Smooth muscle cell (in vitro differentiated cells): ENCODE measurements at regions not wholly inside any gene's neighbourhood (a gene's known extent, or its start where the extent isn't known, plus 50 kb on each side); places are given as distances from the start of the nearest gene placed in this dataset.
"Not testable (repeated sequence)": the region's sequence is repeated elsewhere in the genome, so short reads cannot be mapped to it uniquely, and the experiment has no call there.

Source experiments
- DNase-seq: peaks from one replicate; lab custom pipeline; 2025; ENCODE audit not compliant: unreplicated experiment; lab: John Stamatoyannopoulos, UW
- H2AFZ ChIP-seq: fragments of 200-600 bp; sonication (generic); 2 replicates; pipeline ENCODE4 v1.6.0; 2016; ENCODE audit warnings: antibody characterized with exemption, low read depth, mild to moderate bottlenecking
- H3F3A ChIP-seq: fragments of 200-600 bp; sonication (generic); 2 replicates; pipeline ENCODE4 v1.6.0; 2017; ENCODE audit warnings: antibody characterized with exemption, low read depth
- H3K27ac ChIP-seq: fragments of 200-600 bp; sonication (generic); 2 replicates; pipeline ENCODE4 v1.5.1; 2016; ENCODE audit warnings: low read depth, mild to moderate bottlenecking
- H3K27me3 ChIP-seq: fragments of 200-600 bp; sonication (generic); 2 replicates; pipeline ENCODE4 v1.6.1; 2016; ENCODE audit warnings: low read depth, mild to moderate bottlenecking
- H3K36me3 ChIP-seq: fragments of 200-600 bp; sonication (generic); 2 replicates; pipeline ENCODE4 v1.5.1; 2016; ENCODE audit warnings: low read depth
- H3K4me1 ChIP-seq: fragments of 200-600 bp; sonication (generic); 2 replicates; pipeline ENCODE4 v1.5.1; 2016; ENCODE audit warnings: low read depth
- H3K4me2 ChIP-seq: fragments of 200-600 bp; sonication (generic); 2 replicates; pipeline ENCODE4 v1.6.0; 2016; ENCODE audit warnings: mild to moderate bottlenecking
- H3K4me3 ChIP-seq: fragments of 200-600 bp; sonication (generic); 2 replicates; pipeline ENCODE4 v1.5.1; 2016; ENCODE audit warnings: mild to moderate bottlenecking
- H3K79me2 ChIP-seq: fragments of 200-600 bp; sonication (generic); 2 replicates; pipeline ENCODE4 v1.6.0; 2016; ENCODE audit warnings: low read depth, mild to moderate bottlenecking
- H3K9ac ChIP-seq: fragments of 200-600 bp; sonication (generic); 2 replicates; pipeline ENCODE4 v1.6.0; 2016; ENCODE audit warnings: low read depth
- H3K9me3 ChIP-seq: fragments of 200-600 bp; sonication (generic); replicated peaks from 2 replicates; pipeline ENCODE4 v1.5.1; 2016; ENCODE audit warnings: low read depth
- H4K20me1 ChIP-seq: fragments of 200-600 bp; sonication (generic); 2 replicates; pipeline ENCODE4 v1.6.0; 2016; ENCODE audit warnings: low read depth
- CTCF ChIP-seq: fragments of 200-600 bp; sonication (generic); IDR thresholded peaks from 2 replicates; pipeline ENCODE4 v1.5.1; 2017; ENCODE audit warnings: borderline replicate concordance, mild to moderate bottlenecking, antibody characterized with exemption; ENCODE audit not compliant: insufficient read depth, poor library complexity, severe bottlenecking
- WGBS: methylation state at CpG from one replicate; pipeline ENCODE4 v1.1.7; 2016; ENCODE audit warnings: low lambda C conversion rate; 5-methylcytosine and 5-hydroxymethylcytosine counted together

GRCh38 chr13:22960827-22961226, 220.0 kb upstream of the SGCG start:
- no peak for DNase-seq
- WGBS: 95% methylated on average over 7 of the region's 8 CpGs
- no peaks in the 10 kb centered on the region for H3K9me3 ChIP-seq
- no peak overlapping the region for H3K4me2 ChIP-seq
- H3K79me2 ChIP-seq: no peaks in the 10 kb centered on the region
- H3F3A ChIP-seq: no peaks in the 10 kb centered on the region
- H2AFZ ChIP-seq: no peak overlapping the region
- no peaks in the 10 kb centered on the region for H4K20me1 ChIP-seq
- TF ChIP-seq CTCF: no peak
- H3K27me3 ChIP-seq: no peaks in the 10 kb centered on the region
- no peak overlapping the region for H3K27ac ChIP-seq
- H3K9ac ChIP-seq: no peak overlapping the region
- H3K4me3 ChIP-seq: no peak overlapping the region
- no peaks in the 10 kb centered on the region for H3K36me3 ChIP-seq
- no peaks in the 10 kb centered on the region for H3K4me1 ChIP-seq

- not testable (repeated sequence) for H2AFZ ChIP-seq, H3K36me3 ChIP-seq, H3K9ac ChIP-seq, H3K4me2 ChIP-seq, H3K9me3 ChIP-seq, H3K4me1 ChIP-seq, DNase-seq, H3K79me2 ChIP-seq, H3F3A ChIP-seq, H4K20me1 ChIP-seq, H3K27me3 ChIP-seq, H3K4me3 ChIP-seq, H3K27ac ChIP-seq
- WGBS: 97% methylated on average over 5 of the region's 14 CpGs
Observed at GRCh38 chr13:22961342-22961741, 219.4 kb upstream of the SGCG start.

- Histone ChIP-seq H3K27me3 (no peaks in the 10 kb centered on the region), H3K4me1 (no peaks in the 10 kb centered on the region), H3K4me2 (no peak overlapping the region), H3K9me3 (no peaks in the 10 kb centered on the region), H2AFZ (no peak overlapping the region), H3K9ac (no peak overlapping the region), H3K79me2 (no peaks in the 10 kb centered on the region), H4K20me1 (no peaks in the 10 kb centered on the region), H3K4me3 (no peak overlapping the region), H3K36me3 (no peaks in the 10 kb centered on the region), H3K27ac (no peak overlapping the region), H3F3A (no peaks in the 10 kb centered on the region)
- WGBS: 90% methylated on average over 16 of the region's 16 CpGs
- no peak for TF ChIP-seq CTCF
- DNase-seq: no peak
Observed at GRCh38 chr13:22961835-22962537, 218.8 kb upstream of the SGCG start.

- not testable (repeated sequence) for H3K9ac ChIP-seq, H4K20me1 ChIP-seq, H3K79me2 ChIP-seq, H3K36me3 ChIP-seq, H3F3A ChIP-seq, H3K4me2 ChIP-seq, H2AFZ ChIP-seq, H3K4me3 ChIP-seq, DNase-seq, H3K9me3 ChIP-seq, H3K27ac ChIP-seq, H3K4me1 ChIP-seq, H3K27me3 ChIP-seq
- WGBS: 88% methylated on average over 8 of the region's 8 CpGs
Observed at GRCh38 chr13:22963384-22964053, 217.3 kb upstream of the SGCG start.
